Astrocyte (in vitro differentiated cells and primary cell): ENCODE measurements at regions not wholly inside any gene's neighbourhood (a gene's known extent, or its start where the extent isn't known, plus 50 kb on each side); places are given as distances from the start of the nearest gene placed in this dataset.

Source experiments
- CTCF ChIP-seq: IDR thresholded peaks from 2 replicates; pipeline ENCODE4 v1.5.1; 2011; ENCODE audit warnings: low read depth, mild to moderate bottlenecking, inconsistent platforms, low read length, moderate library complexity; ENCODE audit not compliant: insufficient read depth
- EZH2 ChIP-seq: IDR thresholded peaks from 2 replicates; pipeline ENCODE4 v1.6.1; 2012; ENCODE audit warnings: mild to moderate bottlenecking, low read length, inconsistent platforms; ENCODE audit not compliant: insufficient read depth

- TF ChIP-seq CTCF (no peak), EZH2 (no peak)
Measured at GRCh38 chr4:19924761-19925160, 326.9 kb upstream of the SLIT2 start.
